WI38 (cell line): ENCODE measurements at regions not wholly inside any gene's neighbourhood (a gene's known extent, or its start where the extent isn't known, plus 50 kb on each side); places are given as distances from the start of the nearest gene placed in this dataset.

Experiments used
- H3K4me3 ChIP-seq: 2 replicates; pipeline ENCODE4 v1.5.1; 2011; ENCODE audit warnings: low read depth, mild to moderate bottlenecking, control low read depth, low read length
- CTCF ChIP-seq: IDR thresholded peaks from 2 replicates; pipeline ENCODE4 v1.5.1; 2012; ENCODE audit warnings: low read depth, mild to moderate bottlenecking, control low read depth, low read length

- 0 out of 2 replicates have a peak, but pooled peaks have one; percentile 19 for TF ChIP-seq CTCF
These were observed 70.4 kb upstream of the SNX2 start for GRCh38 chr5:122704247-122705036.

GRCh38 chr5:122705851-122706250 is 69.0 kb upstream of the SNX2 start:
- TF ChIP-seq CTCF: no peak
- no peak overlapping the region for H3K4me3 ChIP-seq

More at GRCh38 chr5:122704247-122705036, 70.4 kb upstream of the SNX2 start:
- no peak overlapping the region for H3K4me3 ChIP-seq

GRCh38 chr5:122707796-122708195 is 67.1 kb upstream of the SNX2 start:
- no peak overlapping the region for H3K4me3 ChIP-seq
- no peak for TF ChIP-seq CTCF

DNA sequence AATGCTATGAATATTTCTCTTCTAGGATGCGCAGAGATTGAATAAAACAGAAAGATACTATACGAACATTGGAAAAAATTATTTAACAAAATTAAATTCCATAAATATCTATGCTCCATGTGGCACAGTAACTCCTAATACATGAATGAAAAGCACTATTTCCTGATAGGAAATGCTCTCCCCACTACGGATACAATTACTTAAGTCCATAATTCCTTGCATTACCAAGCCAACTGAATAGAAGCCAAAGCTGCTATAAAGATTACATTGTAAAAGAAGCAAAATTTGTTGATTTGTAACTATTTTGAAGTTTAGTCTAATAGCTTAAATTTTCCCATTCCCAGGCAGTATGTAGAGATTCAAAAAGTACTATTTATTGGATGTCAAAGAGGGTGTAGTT is 61.8 kb upstream of the SNX2 start:
- H3K4me3 ChIP-seq: no peak overlapping the region
- no peak for TF ChIP-seq CTCF

DNA sequence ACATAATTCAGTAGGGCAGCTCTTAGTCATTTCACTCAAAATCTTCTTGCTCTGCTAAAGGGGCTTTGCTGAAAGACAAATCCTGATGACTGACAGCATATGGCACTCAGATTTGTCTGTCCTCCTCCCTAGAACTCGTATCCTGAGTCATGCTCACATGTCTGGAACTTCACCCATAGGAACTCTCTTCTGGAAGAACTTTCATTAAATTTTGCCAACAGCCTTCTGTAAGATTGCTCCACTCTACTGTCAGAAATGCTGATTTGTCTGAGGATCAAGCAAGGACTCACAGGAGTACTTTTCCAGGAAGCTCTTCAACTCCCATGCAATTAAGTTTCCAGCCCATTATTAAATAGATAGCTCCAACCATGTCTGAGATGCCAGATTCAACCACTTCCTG is 59.8 kb upstream of the SNX2 start:
- no peak for TF ChIP-seq CTCF
- H3K4me3 ChIP-seq: no peak overlapping the region

- no peak for TF ChIP-seq CTCF
These were observed 56.3 kb upstream of the SNX2 start for GRCh38 chr5:122718611-122719010.

GRCh38 chr5:122719991-122720746 is 54.7 kb upstream of the SNX2 start:
- H3K4me3 ChIP-seq: no peak overlapping the region
- TF ChIP-seq CTCF: no peak

More at GRCh38 chr5:122718611-122719010, 56.3 kb upstream of the SNX2 start:
- H3K4me3 ChIP-seq: no peak overlapping the region
